ENCODE measurements at regions not wholly inside any gene's neighbourhood (a gene's known extent, or its start where the extent isn't known, plus 50 kb on each side); places are given as distances from the start of the nearest gene placed in this dataset.

DNA sequence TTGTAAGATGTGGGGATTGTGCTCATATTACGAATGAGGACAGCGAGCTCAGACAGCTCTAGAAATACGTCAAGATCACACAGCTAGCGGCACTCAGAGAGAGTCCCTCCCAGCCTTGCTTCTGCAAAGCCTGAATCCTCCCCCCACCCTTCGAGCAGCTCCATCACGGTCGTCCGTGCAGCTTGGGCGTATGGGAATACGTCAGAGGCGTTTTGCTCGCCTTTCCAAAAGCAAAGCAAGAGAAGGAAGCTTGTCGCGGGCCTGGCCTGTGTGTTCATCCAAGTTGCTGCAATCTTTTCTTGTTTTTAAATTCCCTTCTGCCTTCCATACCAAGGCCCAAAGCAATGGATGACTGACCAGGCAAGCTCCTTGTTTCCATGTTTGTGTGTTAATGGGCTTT, 125.5 kb upstream of the IRF2BP2 start:
- no peak for TF ChIP-seq RAD21 (IDR thresholded peaks at IDR 0.05; ENCODE audit: low read length)
- TF ChIP-seq, protein P1, sequence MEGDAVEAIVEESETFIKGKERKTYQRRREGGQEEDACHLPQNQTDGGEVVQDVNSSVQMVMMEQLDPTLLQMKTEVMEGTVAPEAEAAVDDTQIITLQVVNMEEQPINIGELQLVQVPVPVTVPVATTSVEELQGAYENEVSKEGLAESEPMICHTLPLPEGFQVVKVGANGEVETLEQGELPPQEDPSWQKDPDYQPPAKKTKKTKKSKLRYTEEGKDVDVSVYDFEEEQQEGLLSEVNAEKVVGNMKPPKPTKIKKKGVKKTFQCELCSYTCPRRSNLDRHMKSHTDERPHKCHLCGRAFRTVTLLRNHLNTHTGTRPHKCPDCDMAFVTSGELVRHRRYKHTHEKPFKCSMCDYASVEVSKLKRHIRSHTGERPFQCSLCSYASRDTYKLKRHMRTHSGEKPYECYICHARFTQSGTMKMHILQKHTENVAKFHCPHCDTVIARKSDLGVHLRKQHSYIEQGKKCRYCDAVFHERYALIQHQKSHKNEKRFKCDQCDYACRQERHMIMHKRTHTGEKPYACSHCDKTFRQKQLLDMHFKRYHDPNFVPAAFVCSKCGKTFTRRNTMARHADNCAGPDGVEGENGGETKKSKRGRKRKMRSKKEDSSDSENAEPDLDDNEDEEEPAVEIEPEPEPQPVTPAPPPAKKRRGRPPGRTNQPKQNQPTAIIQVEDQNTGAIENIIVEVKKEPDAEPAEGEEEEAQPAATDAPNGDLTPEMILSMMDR (IDR thresholded peaks at IDR 0.05) = no peak
- TF ChIP-seq EZH2phosphoT487 (IDR thresholded peaks at IDR 0.05; ENCODE audit: borderline replicate concordance, low read depth) = no peak
- TF ChIP-seq POLR2AphosphoS5 (IDR thresholded peaks at IDR 0.05; ENCODE audit: low read depth, low read length) = no peak
- no peak for TF ChIP-seq MAX (IDR thresholded peaks at IDR 0.05; ENCODE audit: low read depth)
- no peak for TF ChIP-seq SIN3A (IDR thresholded peaks at IDR 0.05; ENCODE audit: borderline replicate concordance, low read depth, low read length)
- no peak for TF ChIP-seq USF2 (IDR thresholded peaks at IDR 0.05; ENCODE audit: borderline replicate concordance, low read depth, low read length)
- no peak for TF ChIP-seq RFX5 (IDR thresholded peaks at IDR 0.05; ENCODE audit: low read length)
- no peak for TF ChIP-seq MXI1 (IDR thresholded peaks at IDR 0.05; ENCODE audit: low read depth, low read length)
- no peak for TF ChIP-seq SMC3 (IDR thresholded peaks at IDR 0.05; ENCODE audit: low read depth, low read length)
- TF ChIP-seq, protein P2, sequence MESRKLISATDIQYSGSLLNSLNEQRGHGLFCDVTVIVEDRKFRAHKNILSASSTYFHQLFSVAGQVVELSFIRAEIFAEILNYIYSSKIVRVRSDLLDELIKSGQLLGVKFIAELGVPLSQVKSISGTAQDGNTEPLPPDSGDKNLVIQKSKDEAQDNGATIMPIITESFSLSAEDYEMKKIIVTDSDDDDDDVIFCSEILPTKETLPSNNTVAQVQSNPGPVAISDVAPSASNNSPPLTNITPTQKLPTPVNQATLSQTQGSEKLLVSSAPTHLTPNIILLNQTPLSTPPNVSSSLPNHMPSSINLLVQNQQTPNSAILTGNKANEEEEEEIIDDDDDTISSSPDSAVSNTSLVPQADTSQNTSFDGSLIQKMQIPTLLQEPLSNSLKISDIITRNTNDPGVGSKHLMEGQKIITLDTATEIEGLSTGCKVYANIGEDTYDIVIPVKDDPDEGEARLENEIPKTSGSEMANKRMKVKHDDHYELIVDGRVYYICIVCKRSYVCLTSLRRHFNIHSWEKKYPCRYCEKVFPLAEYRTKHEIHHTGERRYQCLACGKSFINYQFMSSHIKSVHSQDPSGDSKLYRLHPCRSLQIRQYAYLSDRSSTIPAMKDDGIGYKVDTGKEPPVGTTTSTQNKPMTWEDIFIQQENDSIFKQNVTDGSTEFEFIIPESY (IDR thresholded peaks at IDR 0.05; ENCODE audit: borderline replicate concordance, low read depth) = no peak
- no peak for TF ChIP-seq JUND (IDR thresholded peaks at IDR 0.05)
- no peak for TF ChIP-seq NFIC (IDR thresholded peaks at IDR 0.05; ENCODE audit: borderline replicate concordance)
- TF ChIP-seq NRF1 (IDR thresholded peaks at IDR 0.05; ENCODE audit: low read depth, low read length) = no peak
- DNase-seq = no peak
- H3F3A ChIP-seq (replicated peaks; ENCODE audit: insufficient read depth) = peaks cover 11% of the 10 kb centered on the region
- no peaks in the 10 kb centered on the region for H3K27me3 ChIP-seq (ENCODE audit: insufficient read depth)
- no peak overlapping the region for H3K9ac ChIP-seq
- H3K79me2 ChIP-seq (ENCODE audit: insufficient read depth) = no peaks in the 10 kb centered on the region
- H3K9me2 ChIP-seq = no peaks in the 10 kb centered on the region
- POLR2A ChIA-PET = interaction anchor here (1.2 kb wide), 1 partner anchor 11 kb away, joined by 3 read pairs; no protein-coding TSS in a partner anchor
- 100% methylated on average over 12 of the region's 14 CpGs for WGBS (ENCODE audit: low lambda C conversion rate)
- no peaks in the 10 kb centered on the region for H3K36me3 ChIP-seq (replicated peaks in 1 of 2; ENCODE audit: control insufficient read depth in 1 of 2, insufficient read depth in 2 of 2, low read length in 1 of 2)
- no peak overlapping the region for H3K27ac ChIP-seq (ENCODE audit: low read depth in 2 of 2, low read length in 1 of 2)
- CTCF ChIA-PET = interaction anchor here (0.9 to 1.9 kb wide), 4 partner anchors 10 to 33 kb away, joined by 3 to 9 read pairs (median 3); no protein-coding TSS in a partner anchor
- H3K4me3 ChIP-seq (ENCODE audit: low read depth in 2 of 2, low read length in 1 of 2) = no peak overlapping the region
- H3K4me1 ChIP-seq (ENCODE audit: control insufficient read depth in 1 of 2, insufficient read depth in 2 of 2, low read depth in 1 of 2, low read length in 1 of 2) = peaks cover 6 to 18% of the 10 kb centered on the region in 2 experiments; a peak in 2 of 4 replicates
- no peak overlapping the region for H3K4me2 ChIP-seq
- H4K20me1 ChIP-seq (ENCODE audit: insufficient read depth) = no peaks in the 10 kb centered on the region
- no peak overlapping the region for H2AFZ ChIP-seq (ENCODE audit: low read depth)
- H3K9me3 ChIP-seq = no peaks in the 10 kb centered on the region

Measured in SK-N-SH (cell line).